Breast epithelium (tissue), 3 donors: ENCODE measurements at regions not wholly inside any gene's neighbourhood (a gene's known extent, or its start where the extent isn't known, plus 50 kb on each side); places are given as distances from the start of the nearest gene placed in this dataset.

Experiments used
- CTCF ChIP-seq, 3 donors: fragments of 450-650 bp; IDR thresholded peaks; one replicate each; pipeline ENCODE4 v1.5.1; 2016 to 2017; ENCODE audit warnings: antibody characterized with exemption in 3 of 3, mild to moderate bottlenecking in 3 of 3, moderate library complexity in 3 of 3
- POLR2A ChIP-seq: fragments of 450-650 bp; IDR thresholded peaks from one replicate; pipeline ENCODE4 v1.6.1; 2016; ENCODE audit warnings: antibody characterized with exemption, mild to moderate bottlenecking, moderate library complexity
- POLR2AphosphoS5 ChIP-seq, 3 donors: sonication (generic); formaldehyde crosslinking; IDR thresholded peaks; one replicate each; pipeline ENCODE4 v1.6.1; 2017; ENCODE audit warnings: antibody characterized with exemption in 3 of 3

GRCh38 chr5:164420161-164420560 is 914.7 kb downstream of the MAT2B start:
- no peak for TF ChIP-seq POLR2AphosphoS5 (IDR thresholded peaks at IDR 0.05)
- TF ChIP-seq CTCF (IDR thresholded peaks at IDR 0.05) = no peak
- TF ChIP-seq POLR2A = no peak
